ENCODE measurements at regions not wholly inside any gene's neighbourhood (a gene's known extent, or its start where the extent isn't known, plus 50 kb on each side); places are given as distances from the start of the nearest gene placed in this dataset.

DNA sequence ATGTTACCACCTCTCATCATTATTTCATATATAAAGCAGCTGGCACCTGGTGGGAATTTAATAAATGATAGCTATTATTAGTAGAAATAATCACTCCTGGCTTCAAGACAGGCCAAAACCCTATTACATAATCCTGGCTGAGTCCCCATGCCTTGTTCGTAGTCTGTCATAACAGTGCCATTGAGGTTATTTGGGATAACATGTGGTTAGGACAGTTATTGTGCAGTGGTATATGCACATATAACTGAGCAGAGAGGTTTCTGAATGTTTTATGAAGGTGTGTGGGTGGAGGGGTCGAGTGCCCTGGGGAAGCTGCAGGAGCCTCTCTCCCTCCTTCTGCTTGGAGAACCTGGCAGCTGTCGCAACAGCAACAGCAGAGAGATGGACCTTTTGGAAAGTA lies 162.4 kb upstream of the NABP1 start:
- DNase-seq: no peak

DNA sequence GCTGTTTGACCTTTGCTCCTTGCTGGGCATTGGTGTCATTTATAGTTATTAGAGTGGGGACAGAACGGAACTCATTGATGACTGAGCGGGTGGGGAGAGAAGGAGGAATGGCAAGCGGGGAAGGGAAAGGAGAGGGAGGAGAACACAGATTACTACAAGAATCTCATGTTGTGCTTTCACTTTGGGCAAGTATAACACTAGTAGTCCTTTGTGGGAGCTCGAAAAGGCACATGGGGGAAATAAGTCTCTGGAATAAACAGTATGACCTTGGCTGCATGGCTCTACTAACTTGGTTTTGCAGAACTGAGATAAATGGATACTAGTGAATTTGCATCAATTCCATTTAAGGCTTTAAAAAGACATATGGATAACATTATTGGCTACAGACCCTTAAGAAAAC lies 161.7 kb upstream of the NABP1 start:
- DNase-seq: no peak

DNA sequence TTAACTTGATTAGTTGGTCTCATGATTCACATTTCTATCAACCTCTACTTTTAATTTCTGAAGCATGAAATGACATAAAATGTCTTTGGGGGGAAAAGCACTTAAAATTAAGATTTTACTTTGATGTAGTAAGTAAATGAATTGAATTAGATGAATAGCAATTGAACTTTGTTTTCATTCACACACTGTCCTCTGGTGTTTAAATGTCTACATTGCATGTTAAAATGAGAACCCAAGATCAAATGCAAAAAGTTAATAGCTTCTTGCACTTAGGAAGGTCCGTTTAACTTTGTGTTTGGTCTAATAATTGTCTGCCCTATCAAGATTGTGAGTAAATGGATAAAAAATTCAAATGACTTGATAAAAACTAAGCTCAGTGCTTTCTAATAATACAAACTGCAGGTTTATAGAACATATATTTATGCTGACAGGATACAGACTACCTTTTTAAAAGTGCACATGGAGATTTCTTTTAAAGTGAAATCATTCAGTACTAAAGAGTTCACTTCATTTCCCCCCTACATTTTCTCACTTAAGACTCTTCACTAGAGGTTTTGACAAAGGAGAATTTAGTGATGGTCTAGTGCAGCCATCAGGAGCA lies 156.2 kb upstream of the NABP1 start:
- DNase-seq: no peak

DNA sequence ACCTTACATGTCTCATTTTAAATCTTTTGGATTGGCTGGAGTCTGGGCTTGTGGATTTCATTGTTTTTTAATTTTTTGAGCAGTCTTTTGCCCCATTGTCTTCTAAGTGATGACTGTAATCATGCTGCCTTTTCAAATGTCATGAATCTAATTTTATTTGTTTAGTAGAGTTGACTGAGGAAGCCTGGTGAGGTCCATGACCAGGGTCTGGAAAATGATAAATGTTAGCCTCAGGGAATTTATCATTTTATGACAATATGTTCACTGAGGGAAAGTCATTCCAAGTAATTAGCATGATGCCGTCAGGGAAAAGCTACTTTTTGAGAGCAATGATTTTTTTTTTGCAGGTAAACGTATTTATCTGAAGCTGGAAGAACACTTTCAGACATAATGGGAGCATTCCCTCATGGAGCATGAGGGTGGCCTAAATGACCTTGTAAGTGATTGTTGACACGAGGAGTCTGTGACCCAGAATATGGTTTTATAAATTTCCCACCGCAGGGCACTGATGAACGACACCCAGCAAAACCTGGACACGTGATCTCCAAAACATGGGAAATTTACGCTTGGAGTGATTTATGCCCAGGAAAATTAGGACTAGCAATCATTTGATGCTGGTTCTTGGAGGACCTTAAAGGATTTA lies 155.3 kb upstream of the NABP1 start:
- DNase-seq: no peak

DNA sequence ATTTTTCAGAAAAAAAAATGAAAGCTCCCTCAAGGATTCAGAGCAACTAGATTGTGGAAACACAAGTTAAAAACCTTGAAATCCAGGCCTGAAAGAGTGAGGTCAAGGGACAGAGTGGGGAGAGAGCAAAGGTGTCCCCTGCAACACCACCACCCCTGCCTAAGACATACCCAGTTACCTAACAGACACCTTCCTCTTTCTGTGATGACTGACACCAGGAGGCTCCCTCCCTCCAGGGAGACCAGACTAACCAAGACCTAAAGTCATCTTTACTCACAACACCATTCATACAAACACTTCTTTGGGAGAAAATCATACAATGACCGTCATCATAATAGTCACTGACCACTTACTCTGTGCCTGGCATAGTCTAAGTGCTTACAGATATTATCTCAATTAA lies 151.8 kb upstream of the NABP1 start:
- no peak for DNase-seq

DNA sequence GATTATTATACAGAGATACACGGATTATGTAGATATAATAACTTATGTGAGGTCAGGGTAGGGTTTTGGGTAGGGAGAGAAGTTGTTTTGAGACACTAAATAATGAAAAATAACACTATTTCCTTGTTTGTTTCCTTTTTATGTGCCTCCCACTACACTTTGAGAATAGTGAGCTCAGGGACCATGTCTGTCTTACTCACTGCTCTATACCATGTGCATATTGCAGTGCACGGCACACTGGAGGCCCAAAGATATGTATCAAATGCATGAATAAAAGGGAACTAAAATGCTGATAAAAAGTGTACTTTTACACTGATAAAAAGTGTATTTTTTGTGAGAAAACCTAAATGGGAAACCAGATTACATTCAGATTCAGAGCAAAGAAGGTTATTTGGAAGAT lies 151.4 kb upstream of the NABP1 start:
- no peak for DNase-seq

DNA sequence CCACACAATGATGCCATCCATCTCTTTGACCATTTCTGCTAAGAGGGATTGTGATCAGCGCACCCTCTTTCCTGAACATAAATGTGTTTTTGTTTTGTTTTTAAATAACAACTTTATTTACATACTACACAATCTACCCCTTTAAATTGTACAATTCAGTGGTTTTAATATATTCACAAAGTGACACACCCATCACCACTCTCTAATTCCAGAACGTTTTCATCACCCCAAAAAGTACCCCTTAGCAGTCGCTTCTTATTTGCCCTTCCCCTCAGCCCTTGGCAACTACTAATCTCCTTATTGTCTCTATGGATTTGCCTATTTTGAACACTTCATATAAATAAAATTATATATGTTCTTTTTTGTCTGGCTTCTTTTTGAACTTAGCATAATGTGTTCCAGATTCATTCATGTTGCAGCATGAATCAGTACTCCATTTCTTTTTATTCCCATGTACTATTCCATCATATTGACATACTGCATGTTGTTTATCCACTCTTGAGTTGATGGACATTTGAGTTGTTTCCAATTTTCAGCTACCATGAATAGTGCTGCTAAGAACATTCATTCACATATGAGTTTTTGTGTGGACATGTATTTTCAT lies 150.9 kb upstream of the NABP1 start:
- DNase-seq: no peak

DNA sequence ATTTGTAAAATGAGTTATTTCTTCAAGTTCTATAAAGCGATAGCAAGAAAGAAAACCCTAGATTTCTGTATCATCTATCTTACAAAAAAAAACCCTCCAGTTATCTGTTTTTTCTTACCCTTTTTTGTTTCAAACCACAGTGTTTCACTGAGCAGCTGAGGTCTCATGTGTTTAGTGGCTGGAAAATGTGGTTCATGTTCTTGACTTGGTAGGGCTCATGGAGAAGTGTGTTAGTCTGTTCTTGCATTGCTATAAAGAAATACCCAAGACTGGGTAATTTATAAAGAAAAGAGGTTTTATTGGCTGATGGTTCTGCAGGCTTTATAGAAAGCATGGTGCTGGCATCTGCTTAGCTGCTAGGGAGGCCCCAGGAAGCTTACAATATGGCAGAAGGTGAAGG lies 147.3 kb upstream of the NABP1 start:
- no peak for DNase-seq

DNA sequence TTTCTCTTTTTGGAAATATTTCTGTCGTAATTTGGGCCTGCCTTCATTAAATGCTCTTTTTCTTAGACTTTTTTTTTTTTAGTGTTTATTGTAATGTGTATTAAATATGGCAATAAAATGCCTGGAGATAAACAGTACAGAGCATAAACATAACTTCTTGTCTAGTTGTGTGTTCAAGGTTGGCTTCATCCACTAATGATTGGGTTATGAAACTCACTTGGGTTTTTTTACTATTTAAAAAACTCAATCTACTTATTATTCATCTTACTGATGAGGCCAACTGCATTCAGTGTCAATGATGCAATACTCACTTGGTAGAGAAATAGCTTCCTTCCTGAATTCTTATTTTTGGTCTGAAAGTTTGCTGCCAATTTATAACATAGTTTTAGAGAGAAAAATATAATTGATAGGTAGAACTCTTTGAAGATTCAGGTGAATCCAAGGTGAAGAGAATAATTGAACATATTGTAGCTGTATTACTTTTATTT lies 144.2 kb upstream of the NABP1 start:
- no peak for DNase-seq

DNA sequence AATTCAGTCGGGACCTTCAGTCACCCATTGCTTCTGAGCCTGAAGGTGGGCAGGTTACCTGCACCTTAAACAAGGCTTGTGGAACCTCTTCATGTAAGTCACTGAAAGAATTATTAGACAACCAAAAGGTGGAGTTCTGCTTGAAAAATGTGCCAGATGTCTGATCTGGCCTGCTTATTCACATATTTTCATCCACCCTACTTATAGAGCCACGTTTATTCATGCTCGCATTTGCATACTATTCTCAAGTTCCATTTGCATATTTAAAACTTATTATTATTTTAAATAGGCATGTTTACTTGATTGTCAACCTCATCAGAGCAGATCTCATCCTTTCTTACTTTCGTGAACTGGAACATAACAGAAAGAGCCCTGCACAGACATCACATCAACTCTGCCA lies 140.0 kb upstream of the NABP1 start:
- DNase-seq: no peak

DNA sequence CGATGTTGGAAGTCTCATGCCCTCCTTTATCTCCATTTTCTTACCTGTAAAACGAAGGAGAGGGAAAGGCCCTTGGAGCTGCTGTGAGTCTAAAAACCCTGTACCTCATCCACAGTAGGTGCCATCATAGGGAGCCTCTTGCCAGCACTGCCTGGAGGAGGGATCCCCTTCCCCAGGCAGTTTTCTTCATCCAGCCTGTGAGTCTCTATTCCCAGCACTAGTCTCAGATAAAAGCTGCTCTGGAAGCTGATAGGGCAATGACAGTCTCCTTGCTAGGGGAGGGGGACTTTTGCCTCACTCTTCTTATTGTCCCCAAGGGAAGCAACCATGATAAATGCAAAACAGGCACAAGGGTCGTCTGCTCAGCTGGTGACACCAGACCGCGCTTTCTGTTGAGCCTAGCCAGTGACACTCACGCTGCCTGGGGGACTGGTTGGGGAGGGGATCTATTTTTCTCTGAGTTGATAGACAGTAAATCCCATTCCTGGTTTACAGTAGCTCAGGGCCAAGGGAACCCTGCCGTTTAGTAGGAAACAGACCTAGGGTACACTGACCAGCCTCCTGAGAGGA lies 139.5 kb upstream of the NABP1 start:
- no peak for DNase-seq

DNA sequence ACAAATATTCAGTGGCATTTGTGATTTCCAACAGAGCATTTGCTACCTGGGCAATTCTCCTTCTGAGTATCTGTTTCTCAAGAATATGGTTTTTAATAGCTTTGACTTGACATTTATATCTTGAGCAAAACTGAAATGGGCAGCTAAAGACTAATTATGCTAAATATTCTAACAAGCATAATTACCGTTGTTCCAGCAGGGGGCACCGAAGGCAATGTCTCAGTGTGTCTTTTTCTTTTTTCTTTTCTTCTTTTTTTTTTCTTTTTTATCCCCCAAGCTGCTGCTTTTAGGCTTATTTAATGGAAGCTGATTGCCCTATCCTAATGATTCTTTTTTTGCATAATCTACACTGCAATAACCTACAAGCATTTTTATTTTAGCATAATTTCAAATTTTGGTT lies 138.9 kb upstream of the NABP1 start:
- peak; percentile 9 to 11 for DNase-seq

DNA sequence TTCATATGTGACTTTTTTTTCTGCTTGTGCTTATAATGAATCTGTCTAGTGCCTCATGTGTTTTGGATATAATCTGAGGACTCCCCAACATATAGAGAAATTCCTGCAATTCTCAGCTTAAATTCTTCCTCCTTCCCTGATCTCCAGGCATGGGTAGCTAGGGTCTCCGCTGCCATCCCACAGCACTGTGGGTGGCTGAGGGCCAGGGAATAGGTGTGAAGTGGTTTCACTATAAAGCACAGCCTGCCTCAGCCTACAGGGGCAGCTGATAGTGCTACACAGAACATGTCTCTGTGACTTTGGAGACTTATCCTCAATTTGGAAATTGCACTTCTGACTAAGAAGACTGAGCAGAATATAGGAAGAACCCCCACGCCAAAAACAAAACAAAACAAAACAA lies 137.3 kb upstream of the NABP1 start:
- no peak for DNase-seq

DNA sequence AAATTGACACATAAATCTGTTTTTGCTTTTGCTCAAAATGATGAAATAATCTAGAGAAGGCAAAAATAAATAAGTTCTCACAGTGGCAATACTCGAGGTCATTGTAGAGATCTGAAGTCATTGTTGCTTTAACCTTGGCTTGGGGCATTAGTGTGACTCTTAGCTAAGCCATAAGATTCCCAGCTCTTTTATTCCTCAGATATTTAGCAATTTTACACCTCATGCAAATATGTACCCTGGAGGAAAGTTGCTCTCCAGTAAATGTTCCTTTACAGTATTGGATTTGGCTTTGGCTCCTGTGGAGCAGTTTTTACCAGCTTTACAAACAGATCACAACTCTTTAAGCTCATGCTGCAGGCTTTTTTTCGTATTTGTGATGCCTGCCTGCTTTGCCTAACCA lies 134.2 kb upstream of the NABP1 start:
- no peak for DNase-seq

DNA sequence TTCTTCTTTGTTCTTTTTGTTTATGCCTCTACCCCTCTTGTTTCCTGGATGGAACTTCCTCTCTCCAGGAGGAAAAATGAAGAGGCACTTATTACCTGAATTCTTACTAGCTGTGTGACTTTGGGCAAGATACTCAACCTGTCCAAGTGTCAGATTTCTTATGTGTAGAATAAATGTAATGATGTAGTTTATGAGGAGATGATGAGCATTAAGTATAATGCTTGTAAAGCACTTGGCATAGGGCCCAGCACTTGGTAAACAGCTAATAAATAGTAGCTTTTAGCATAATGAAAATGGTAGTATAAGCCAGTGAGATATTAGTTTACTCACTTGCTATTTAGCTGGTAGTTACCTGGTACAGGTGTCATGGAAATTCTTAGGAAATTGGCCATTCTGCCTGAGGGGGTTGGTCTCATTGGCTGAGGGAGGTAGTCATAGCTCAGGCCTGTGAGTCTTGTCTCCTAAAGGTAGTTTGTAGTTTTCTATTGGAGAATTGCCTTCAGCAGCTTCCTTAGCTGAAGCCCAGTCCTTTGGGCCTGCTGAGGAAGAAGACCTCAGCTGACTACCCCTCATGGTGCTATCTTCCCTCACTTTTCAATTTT lies 133.4 kb upstream of the NABP1 start:
- DNase-seq: no peak

DNA sequence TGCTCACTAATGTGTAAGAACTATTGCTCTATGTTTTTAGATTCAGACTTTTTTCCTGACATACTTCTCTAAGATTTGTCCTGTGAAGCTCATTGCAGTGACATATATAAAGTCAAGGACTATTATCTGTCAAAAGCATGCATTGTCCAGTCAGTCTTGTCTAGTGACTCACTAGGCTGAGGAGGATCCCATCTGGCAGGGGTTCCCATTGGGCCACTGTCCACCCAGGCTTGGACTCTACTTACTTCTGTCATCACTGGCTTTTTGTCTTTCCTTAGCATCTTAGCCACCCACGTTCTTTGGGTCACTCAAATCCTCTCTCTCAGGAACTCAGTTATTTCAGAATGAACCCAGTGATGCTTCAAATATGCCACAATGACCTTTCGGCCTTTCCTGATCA lies 132.6 kb upstream of the NABP1 start:
- no peak for DNase-seq

DNA sequence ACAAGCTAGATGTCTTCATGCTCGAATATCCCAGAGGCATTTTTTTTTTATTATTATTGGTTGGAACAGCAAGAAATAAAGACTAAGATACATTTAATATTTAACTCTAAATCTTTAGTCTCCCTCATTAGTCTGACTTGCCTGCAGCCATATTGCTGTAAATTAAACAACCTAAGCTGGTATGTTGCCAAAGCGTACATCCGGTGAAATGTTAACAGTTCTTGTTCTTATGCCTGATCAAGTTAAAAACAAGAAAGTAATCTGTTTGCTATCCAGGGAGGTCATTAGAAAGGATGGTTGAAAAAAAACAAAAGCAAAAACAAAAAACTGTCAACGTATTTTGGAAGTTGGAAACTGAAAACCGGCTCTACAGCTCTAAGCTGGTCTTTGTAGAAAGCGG lies 125.9 kb upstream of the NABP1 start:
- no peak for DNase-seq

DNA sequence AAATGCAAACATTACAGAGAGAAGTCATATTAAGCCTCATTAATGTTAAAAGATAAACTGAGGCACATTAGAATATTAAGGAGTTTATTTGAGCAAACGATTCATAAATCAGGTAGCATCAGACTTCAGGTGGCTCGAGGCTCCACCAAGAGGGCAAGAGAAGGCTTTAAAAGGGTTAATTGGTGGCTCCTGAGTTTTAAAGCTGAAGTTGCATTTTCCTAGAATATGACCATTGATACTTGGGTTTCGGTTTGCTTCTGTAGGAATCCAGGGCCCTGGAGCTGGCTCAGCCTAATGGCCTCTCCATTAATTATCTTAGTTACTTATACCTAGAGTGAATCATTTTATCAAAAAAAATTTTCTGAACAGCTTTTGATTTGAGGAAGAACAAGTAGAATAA lies 123.7 kb upstream of the NABP1 start:
- no peak for DNase-seq

DNA sequence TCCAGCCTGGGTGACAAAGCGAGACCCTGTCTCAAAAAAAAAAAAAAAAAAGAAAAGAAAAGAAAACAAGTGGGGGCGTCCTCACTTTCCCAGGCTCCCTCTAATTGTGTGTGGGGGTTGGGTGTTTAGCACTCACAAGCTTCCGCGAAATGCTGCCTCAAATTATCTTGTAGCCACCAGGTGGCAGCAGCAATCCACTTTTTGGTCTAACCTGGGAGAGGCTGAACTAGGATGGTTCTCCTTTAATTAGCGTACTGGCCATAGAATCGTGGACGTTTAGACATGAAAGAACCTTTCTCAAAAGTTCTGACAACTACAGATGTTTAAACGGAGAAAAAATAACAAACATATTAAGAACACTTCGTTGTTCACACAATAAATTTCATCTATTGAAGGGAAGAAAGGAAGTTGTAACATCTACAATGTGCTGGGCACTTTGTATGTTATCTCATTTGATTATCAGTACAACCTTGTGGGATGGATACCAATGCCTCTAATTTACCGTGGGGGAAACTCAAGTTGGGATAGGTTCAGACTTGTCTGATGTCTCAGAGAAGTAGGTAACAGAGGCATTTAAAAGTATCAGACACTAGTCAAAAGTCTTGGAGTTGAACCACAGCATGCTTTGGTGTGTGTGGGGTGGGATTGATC lies 122.7 kb upstream of the NABP1 start:
- peak; percentile 80 for DNase-seq

DNA sequence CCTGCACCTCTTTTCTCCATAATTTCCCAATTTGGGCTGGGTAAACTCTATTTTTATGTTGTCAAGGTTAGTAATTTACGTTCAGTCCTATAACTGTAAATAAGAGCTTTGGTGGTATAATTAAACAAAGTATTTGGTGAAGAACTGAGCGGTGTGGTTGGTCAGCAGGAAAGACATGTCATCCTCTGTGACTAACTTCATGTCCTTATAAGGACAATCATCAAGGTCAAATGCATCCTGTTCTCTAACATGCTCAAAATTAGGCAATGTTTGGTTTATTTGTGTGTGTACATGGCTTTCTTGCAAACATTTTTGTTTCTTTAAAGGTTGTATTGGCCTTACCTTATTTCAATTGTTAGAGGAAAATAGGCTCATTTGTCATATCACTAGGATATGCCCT lies 121.5 kb upstream of the NABP1 start:
- DNase-seq: no peak

DNA sequence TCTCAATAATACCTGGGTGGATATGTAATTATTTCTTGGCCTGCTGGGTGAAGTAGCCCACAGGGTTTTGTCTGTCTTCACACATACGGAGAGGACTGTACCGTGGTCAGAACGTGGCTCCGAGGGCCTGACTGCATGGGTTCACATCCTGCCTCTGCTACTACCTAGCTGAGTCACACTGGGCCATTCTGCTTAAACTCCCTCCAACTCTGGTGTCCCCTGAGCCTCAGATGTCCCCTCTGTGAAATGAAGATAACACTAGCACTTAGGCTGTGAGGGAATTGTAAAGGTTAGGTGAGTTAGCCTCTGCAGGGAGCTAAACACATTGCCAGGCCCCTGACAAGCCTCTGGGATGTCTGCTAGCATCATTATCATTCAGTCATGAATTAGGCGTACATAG lies 120.1 kb upstream of the NABP1 start:
- DNase-seq: no peak

DNA sequence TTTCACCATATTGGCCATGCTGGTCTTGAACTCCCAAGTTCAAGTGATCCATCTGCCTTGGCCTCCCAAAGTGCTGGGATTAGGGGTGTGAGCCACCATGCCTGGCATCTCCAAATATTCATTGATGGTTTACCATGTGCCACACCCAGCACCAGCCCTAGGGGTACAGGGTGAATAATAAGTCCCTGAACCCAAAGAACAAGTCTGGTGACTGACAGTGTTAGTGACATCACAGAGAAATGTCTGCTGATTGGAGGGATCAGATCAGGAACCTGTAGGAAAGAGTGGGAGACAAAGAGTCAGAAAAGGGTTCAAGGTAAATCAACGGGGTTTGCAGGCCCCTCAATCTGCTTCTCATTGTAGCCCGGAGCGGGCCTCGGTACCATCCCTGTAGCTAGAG lies 118.4 kb upstream of the NABP1 start:
- no peak for DNase-seq

DNA sequence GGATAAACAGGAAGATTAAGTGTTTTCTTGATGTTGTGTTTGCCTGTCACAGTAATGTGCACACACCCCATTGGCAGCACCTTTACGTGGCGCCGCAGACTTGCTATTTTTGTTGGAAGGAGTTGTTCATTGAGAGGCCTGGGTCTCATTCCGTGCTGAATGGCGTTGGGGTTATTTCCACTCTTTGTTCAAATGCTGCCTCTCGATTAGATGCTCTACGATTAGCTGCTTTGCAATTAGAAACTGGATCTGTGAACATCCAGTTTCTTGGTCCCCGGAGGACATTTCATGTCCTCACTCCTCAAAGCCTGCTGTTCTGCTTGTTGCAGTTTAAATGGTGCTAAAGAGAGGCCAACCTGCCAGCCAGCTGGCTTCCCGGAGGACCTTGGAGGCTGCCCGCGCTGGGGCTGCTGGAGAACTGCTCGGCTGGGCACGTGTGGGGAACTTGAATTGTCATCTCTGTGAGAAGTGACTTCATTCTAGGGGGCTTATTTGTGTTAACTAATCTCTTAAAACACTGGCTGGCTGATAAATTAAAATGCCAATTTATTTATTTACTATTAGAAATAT lies 117.4 kb upstream of the NABP1 start:
- no peak for DNase-seq

Data from activated CD4-positive, alpha-beta T cell treated with anti-CD3 and anti-CD28 coated beads, Interleukin-2, amount 50 U/mL, for 4 hours (primary cell).